ENCODE measurements at regions not wholly inside any gene's neighbourhood (a gene's known extent, or its start where the extent isn't known, plus 50 kb on each side); places are given as distances from the start of the nearest gene placed in this dataset.
A peak's percentile ranks its signal among the peaks of the same experiment; 100 is the strongest.

DNA sequence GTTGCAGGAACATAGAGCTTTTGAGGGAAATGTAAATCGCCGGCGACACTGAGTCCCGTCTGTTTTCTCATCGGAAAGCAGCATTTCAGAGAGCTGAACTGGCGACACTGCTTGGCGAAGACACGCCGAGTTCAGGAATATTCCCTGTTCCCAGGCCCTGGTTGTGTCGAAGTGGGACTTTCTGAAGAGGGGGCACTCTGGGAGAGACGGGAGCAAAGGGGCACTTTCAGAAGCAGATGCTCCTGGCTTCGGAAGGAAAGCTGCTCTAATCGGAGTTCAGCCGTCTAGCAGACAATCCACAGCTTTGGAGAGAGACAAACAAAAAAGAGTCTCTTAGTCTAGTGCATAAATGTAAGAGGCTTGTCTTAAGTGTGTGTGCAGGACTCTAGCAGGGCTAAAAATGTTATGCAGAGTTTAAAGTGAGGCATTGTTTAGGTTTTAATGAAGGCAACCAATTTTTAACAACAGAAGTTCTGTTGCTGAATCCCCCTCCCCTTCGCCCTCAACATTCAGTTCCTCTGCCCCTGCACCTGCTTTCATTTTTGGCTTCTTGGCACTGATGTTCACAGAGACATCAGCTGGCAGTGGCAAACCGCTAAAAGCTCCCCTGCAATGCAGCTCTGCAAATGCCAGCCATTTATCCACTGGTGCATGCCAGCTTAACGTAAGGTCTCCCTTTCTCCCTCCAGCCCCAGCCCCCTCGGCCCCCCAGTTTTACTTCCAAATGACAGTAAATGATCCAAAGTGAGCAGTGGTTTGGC lies 289.5 kb upstream of the MPDZ start:
- H3K27ac Mint-ChIP-seq: no peak overlapping the region
- H3K36me3 Mint-ChIP-seq (ENCODE audit: low read depth): no peaks in the 10 kb centered on the region
- ATAC-seq (no peak), DNase-seq (no peak)
- peaks cover 5% of the 10 kb centered on the region for H3K4me1 Mint-ChIP-seq
- no peaks in the 10 kb centered on the region for H3K9me3 ChIP-seq (ENCODE audit: control insufficient read depth, low read length, poor library complexity, severe bottlenecking)
- H3K4me3 Mint-ChIP-seq: peak overlapping the region; percentile 43
- H3K27me3 Mint-ChIP-seq: peaks cover 6% of the 10 kb centered on the region

DNA sequence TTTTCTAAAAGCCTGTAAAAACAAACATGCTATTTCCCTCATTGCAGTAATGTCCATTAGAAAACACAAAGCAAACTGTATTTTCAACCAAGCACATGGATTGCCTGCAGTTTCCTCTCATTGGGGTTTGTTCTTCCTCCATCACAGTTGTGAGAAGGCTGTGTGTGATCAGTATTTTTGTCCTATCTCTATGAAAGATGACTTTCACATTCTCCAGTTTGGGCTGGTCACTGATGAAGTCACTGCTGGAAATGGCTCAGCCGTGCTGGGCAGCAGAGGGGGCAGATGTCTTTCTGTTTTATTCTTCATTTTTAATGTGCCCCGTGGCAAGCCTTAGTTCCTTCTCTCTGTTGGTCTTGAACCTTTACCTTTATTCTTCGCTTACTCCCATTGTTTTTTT lies 288.9 kb upstream of the MPDZ start:
- H3K27me3 Mint-ChIP-seq: peaks cover 6% of the 10 kb centered on the region
- peak overlapping the region; percentile 43 for H3K4me3 Mint-ChIP-seq
- H3K36me3 Mint-ChIP-seq (ENCODE audit: low read depth): no peaks in the 10 kb centered on the region

DNA sequence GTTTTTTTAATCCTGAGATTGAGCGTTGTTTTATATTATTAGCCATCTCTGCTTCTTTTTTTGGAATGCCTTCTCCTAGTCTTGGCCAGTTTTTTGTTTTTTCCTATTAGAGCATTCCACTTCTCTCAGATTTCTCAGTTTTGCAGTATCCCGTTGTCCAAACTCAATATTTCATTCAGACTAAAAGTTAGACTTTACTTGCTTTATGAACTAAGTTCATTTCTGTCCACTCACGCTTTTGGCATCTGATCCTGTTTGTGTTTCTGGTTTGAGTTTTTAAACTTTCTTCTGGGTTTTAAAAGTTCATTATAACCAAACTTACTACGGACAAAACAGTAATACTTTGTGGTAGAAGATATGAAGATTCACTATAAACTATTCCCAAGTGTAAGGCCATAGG lies 288.3 kb upstream of the MPDZ start:
- Mint-ChIP-seq H3K4me3 (no peak overlapping the region), H3K27me3 (peaks cover 6% of the 10 kb centered on the region), H3K27ac (no peak overlapping the region), H3K4me1 (peaks cover 5% of the 10 kb centered on the region), H3K36me3 (ENCODE audit: low read depth) (no peaks in the 10 kb centered on the region)
- DNase-seq (no peak), ATAC-seq (no peak)
- H3K9me3 ChIP-seq (ENCODE audit: control insufficient read depth, low read length, poor library complexity, severe bottlenecking): no peaks in the 10 kb centered on the region

More for the DNA sequence above, 288.9 kb upstream of the MPDZ start:
- no peak overlapping the region for H3K27ac Mint-ChIP-seq
- DNase-seq: no peak
- ATAC-seq: no peak
- no peaks in the 10 kb centered on the region for H3K9me3 ChIP-seq (ENCODE audit: control insufficient read depth, low read length, poor library complexity, severe bottlenecking)
- peaks cover 5% of the 10 kb centered on the region for H3K4me1 Mint-ChIP-seq

DNA sequence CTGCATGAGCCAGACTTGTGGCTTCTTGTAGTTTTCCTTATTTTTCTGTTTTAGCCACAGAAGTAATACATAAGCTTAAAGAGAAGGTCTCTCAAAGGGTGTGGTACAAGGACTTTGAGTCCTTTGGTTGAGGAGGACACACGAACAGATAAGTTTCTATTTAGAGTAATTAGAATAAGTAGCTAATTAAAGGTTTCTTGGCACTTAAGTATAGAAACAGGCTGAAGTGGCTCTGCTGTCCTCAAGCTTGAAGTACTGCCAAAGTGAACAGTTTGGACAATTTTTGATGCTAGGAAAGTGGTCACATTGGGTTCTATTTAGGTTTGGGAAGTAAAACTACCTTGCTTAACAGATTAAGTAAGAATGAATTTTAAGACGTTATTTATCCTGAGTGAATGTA lies 278.3 kb upstream of the MPDZ start:
- H3K36me3 Mint-ChIP-seq (ENCODE audit: low read depth): no peaks in the 10 kb centered on the region
- DNase-seq (no peak), ATAC-seq (no peak)
- H3K9me3 ChIP-seq (ENCODE audit: control insufficient read depth, low read length, poor library complexity, severe bottlenecking): no peaks in the 10 kb centered on the region
- no peak overlapping the region for H3K27ac Mint-ChIP-seq
- no peaks in the 10 kb centered on the region for H3K27me3 Mint-ChIP-seq
- no peak overlapping the region for H3K4me3 Mint-ChIP-seq
- no peaks in the 10 kb centered on the region for H3K4me1 Mint-ChIP-seq

DNA sequence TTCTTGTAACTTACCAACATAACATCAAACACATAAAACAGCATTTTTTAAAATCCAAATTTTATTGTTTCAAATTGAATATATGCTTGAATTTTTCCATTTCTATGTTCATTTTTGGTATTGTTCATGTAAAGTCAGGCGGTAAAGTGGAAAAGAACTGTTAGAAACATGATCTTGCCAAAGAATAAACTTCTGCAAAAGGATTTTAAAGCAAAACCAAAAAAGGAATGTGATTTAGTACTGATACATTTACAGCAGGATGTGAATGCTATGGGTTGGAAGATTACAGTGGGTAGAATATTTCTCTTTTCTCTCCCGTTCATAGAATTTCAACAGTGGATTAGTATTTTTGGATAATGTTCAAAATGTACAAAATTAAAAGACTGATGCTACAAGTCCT lies 277.2 kb upstream of the MPDZ start:
- no peak overlapping the region for H3K27ac Mint-ChIP-seq
- ATAC-seq (no peak), DNase-seq (no peak)
- H3K9me3 ChIP-seq (ENCODE audit: control insufficient read depth, low read length, poor library complexity, severe bottlenecking): no peaks in the 10 kb centered on the region
- no peaks in the 10 kb centered on the region for H3K4me1 Mint-ChIP-seq
- no peaks in the 10 kb centered on the region for H3K27me3 Mint-ChIP-seq
- H3K36me3 Mint-ChIP-seq (ENCODE audit: low read depth): no peaks in the 10 kb centered on the region
- no peak overlapping the region for H3K4me3 Mint-ChIP-seq

DNA sequence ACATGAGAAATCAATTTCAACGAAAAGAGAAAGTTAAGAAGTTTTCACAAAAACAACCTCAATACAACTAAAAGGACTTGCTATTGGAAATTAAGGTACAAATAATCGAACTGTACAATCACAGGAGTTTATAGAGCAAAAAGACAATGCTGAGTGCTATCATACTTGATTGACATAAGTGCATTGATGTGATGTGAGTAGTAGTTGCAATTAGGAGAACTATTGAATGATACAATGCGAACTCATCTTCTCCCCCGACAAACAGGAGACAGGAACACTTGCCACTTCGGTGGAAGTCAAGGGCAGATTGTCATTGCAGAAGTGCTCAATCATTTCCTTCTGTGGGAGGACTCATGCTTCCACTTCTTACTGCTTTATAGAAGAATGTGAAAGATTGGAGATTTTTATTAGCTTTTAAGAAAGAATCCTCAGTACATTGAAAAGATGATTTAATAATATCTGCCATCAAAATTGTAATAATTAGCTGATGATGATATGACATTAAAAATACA lies 276.6 kb upstream of the MPDZ start:
- Mint-ChIP-seq H3K36me3 (ENCODE audit: low read depth) (no peaks in the 10 kb centered on the region), H3K4me1 (no peaks in the 10 kb centered on the region), H3K27ac (no peak overlapping the region), H3K27me3 (no peaks in the 10 kb centered on the region), H3K4me3 (no peak overlapping the region)
- ATAC-seq: no peak
- H3K9me3 ChIP-seq (ENCODE audit: control insufficient read depth, low read length, poor library complexity, severe bottlenecking): no peaks in the 10 kb centered on the region
- no peak for DNase-seq

DNA sequence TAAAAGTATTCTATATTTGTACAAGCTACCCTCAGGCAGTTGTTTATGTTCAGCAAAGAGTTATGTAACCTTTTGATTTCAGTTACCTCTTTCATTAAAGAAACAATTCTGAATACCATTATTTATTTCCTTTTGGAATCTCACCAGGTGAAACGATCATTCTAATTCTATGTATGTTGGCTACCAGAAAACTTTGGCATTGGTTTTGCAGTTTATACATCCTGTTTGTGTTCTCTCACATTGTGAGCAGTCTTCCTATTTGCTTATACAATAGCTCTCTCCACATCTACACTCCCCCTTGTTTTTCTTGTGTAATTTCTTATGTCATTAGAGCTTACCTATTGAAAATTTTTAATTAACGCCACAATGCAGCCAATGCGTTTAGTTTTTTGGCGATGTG lies 276.0 kb upstream of the MPDZ start:
- ATAC-seq (no peak), DNase-seq (no peak)
- H3K9me3 ChIP-seq (ENCODE audit: control insufficient read depth, low read length, poor library complexity, severe bottlenecking): no peaks in the 10 kb centered on the region
- Mint-ChIP-seq H3K36me3 (ENCODE audit: low read depth) (no peaks in the 10 kb centered on the region), H3K4me3 (no peak overlapping the region), H3K27ac (no peak overlapping the region), H3K27me3 (no peaks in the 10 kb centered on the region), H3K4me1 (no peaks in the 10 kb centered on the region)

DNA sequence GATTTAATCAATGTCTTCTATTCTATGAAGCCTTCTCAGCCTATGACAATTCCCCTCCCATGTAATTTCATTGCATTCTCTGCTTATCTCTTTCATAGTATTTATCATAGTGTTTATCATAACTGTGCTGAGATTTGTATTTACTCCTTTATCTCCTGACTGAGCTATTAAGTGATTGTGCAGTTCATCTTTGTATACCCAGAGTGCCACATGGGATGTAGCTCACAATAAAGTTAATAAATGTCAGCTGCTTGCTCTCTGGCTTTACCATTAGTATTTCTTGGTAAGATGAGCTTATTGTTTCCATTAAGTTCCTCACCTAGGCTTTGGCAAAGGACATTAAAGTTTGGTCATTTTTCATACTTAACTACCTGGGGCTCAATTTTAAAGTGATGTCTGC lies 275.1 kb upstream of the MPDZ start:
- no peak for ATAC-seq
- Mint-ChIP-seq H3K27me3 (no peaks in the 10 kb centered on the region), H3K36me3 (ENCODE audit: low read depth) (no peaks in the 10 kb centered on the region), H3K4me1 (no peaks in the 10 kb centered on the region), H3K27ac (no peak overlapping the region), H3K4me3 (no peak overlapping the region)
- DNase-seq: no peak
- no peaks in the 10 kb centered on the region for H3K9me3 ChIP-seq (ENCODE audit: control insufficient read depth, low read length, poor library complexity, severe bottlenecking)

DNA sequence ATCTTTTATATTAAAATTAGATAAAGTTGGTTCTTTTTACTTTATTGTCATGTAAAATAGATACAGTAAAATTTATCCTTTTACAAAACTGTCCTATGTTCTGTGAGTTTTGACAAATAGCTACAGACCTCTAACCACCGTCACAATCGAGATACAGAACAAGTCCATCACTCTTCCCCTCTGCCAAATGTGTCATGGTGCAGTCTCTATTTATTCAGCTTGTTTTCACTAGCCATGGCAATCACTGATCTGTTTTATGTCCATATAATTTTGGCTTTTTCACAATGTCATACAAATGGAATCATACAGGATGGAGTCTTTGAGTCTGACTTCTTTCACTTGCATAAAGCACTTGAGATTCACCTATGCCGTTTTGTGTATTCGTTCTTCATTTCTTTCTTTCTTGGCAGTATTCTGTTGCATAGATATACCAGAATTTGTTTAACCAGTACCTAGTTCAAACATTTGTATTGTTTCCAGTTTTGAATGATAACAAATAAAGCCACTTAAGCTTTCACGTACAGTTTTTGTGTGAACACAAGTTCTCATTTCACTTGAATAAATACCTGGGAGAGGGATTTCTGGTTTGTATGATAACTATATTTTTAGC lies 273.2 kb upstream of the MPDZ start:
- DNase-seq: no peak
- no peaks in the 10 kb centered on the region for H3K36me3 Mint-ChIP-seq (ENCODE audit: low read depth)
- no peak overlapping the region for H3K27ac Mint-ChIP-seq
- H3K4me3 Mint-ChIP-seq: no peak overlapping the region
- no peaks in the 10 kb centered on the region for H3K27me3 Mint-ChIP-seq
- no peaks in the 10 kb centered on the region for H3K4me1 Mint-ChIP-seq
- H3K9me3 ChIP-seq (ENCODE audit: control insufficient read depth, low read length, poor library complexity, severe bottlenecking): no peaks in the 10 kb centered on the region
- ATAC-seq: no peak

DNA sequence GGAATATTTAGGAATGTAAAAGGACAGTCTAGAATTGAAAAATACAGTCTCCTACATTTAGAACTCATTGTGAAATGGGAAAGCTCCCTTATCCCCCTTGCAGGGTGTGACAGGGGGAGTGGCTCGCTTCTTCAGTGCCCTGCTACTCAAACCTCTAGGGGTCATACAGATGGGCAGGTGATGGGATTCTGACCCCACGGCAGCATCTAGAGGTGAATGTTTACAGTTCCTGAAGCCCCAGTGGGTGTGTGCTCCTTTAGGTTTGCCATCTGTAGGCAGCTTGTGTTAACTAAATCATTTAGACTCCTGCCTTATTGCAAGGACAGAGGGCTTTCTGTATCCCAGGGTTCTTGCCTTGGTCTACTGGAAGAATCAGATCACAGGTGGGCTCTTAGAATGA lies 271.0 kb upstream of the MPDZ start:
- no peak overlapping the region for H3K27ac Mint-ChIP-seq
- H3K9me3 ChIP-seq (ENCODE audit: control insufficient read depth, low read length, poor library complexity, severe bottlenecking): no peaks in the 10 kb centered on the region
- H3K4me1 Mint-ChIP-seq: no peaks in the 10 kb centered on the region
- DNase-seq (no peak), ATAC-seq (no peak)
- H3K36me3 Mint-ChIP-seq (ENCODE audit: low read depth): no peaks in the 10 kb centered on the region
- no peak overlapping the region for H3K4me3 Mint-ChIP-seq
- H3K27me3 Mint-ChIP-seq: no peaks in the 10 kb centered on the region

DNA sequence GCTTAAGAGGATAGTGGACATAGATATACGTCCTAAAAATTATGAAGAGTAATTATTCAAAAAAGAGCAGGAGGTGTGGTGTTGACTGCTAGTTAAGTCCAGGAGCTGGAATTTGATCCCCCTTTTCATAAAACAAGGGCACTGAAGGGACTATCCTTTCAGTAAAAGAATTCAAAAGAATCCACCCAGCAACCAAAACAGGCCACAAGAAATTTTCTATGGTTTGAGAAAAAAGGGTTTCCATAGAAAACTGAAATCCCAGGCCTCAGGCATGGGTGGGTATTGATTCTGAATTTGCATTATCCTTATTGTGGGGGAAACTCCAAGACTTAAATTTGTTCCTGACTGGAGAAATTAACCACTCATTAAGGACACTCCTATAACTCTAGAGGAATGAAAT lies 269.0 kb upstream of the MPDZ start:
- no peak for ATAC-seq
- H3K36me3 Mint-ChIP-seq (ENCODE audit: low read depth): no peaks in the 10 kb centered on the region
- H3K27ac Mint-ChIP-seq: no peak overlapping the region
- no peaks in the 10 kb centered on the region for H3K9me3 ChIP-seq (ENCODE audit: control insufficient read depth, low read length, poor library complexity, severe bottlenecking)
- no peak overlapping the region for H3K4me3 Mint-ChIP-seq
- no peaks in the 10 kb centered on the region for H3K4me1 Mint-ChIP-seq
- H3K27me3 Mint-ChIP-seq: no peaks in the 10 kb centered on the region
- no peak for DNase-seq

DNA sequence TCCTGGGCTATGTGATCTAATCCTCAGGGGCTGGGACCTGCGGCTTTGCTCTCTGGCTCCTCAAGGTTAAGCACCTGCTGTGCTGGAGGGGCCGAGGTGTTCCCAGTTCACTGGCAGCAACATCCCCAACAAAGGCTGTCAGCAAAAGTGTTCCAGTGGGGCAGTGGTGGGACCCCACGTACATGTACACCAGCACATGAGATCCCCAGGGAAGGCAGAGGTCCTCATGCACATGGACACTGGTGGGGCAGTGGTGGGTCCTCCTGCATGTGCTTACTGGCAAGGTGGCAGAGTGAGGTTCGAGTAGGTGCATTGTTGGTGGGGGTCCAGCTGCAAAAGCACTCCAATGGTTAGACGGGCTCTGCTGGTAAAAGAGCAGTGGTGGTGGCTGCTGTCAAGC lies 255.6 kb upstream of the MPDZ start:
- Mint-ChIP-seq H3K27ac (no peak overlapping the region), H3K36me3 (ENCODE audit: low read depth) (no peaks in the 10 kb centered on the region), H3K4me1 (no peaks in the 10 kb centered on the region), H3K27me3 (no peaks in the 10 kb centered on the region), H3K4me3 (no peak overlapping the region)
- H3K9me3 ChIP-seq (ENCODE audit: control insufficient read depth, low read length, poor library complexity, severe bottlenecking): no peaks in the 10 kb centered on the region
- ATAC-seq (no peak), DNase-seq (no peak)

DNA sequence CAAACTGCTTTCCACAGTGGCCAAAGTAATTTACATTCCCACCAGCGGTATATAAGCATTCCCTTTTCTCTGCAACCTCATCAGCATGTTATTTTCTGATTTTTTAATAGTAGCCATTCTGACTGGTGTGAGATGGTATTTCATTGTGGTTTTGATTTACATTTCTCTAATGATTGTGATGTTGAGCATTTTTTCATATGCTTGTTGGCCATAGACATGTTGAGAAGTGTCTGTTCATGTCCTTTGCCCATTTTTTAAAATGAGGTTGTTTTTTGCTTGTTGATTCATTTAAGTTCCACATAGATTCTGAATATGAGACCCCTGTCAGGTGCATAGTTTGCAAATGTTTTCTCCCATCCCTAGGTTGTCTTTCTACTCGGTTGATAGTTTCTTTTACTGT lies 254.5 kb upstream of the MPDZ start:
- Mint-ChIP-seq H3K36me3 (ENCODE audit: low read depth) (no peaks in the 10 kb centered on the region), H3K4me1 (no peaks in the 10 kb centered on the region), H3K4me3 (no peak overlapping the region), H3K27ac (no peak overlapping the region), H3K27me3 (no peaks in the 10 kb centered on the region)
- no peaks in the 10 kb centered on the region for H3K9me3 ChIP-seq (ENCODE audit: control insufficient read depth, low read length, poor library complexity, severe bottlenecking)
- ATAC-seq (no peak), DNase-seq (no peak)

DNA sequence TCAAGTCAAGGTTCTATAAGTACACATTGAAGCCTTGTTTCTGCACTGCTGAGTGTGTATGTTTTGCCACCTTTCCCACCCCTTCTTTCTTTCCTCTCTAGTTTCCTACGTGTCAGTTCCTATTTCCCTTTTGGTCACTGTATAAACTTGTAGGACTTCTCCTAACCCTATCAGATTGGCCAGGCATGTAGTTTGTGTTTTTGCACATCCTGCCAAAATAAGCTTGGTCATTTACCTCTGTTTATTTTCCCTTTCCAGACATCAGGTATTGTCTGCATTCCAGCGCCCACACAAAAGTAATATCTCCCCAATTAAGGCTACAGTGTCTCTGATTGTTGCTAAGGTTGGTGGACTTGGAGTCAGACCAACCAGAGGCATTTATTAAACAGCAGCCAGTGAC lies 252.9 kb upstream of the MPDZ start:
- H3K27me3 Mint-ChIP-seq: no peaks in the 10 kb centered on the region
- no peaks in the 10 kb centered on the region for H3K36me3 Mint-ChIP-seq (ENCODE audit: low read depth)
- no peaks in the 10 kb centered on the region for H3K9me3 ChIP-seq (ENCODE audit: control insufficient read depth, low read length, poor library complexity, severe bottlenecking)
- H3K4me3 Mint-ChIP-seq: no peak overlapping the region
- H3K27ac Mint-ChIP-seq: no peak overlapping the region
- H3K4me1 Mint-ChIP-seq: no peaks in the 10 kb centered on the region
- ATAC-seq (no peak), DNase-seq (no peak)
